ENCODE measurements at regions not wholly inside any gene's neighbourhood (a gene's known extent, or its start where the extent isn't known, plus 50 kb on each side); places are given as distances from the start of the nearest gene placed in this dataset.

- TF ChIP-seq EZH2phosphoT487 (IDR thresholded peaks at IDR 0.05; ENCODE audit: insufficient read depth, low read depth), result no peak
- TF ChIP-seq EZH2 (IDR thresholded peaks at IDR 0.05; ENCODE audit: insufficient read depth, poor library complexity, severe bottlenecking), result no peak
These were observed 181.5 kb downstream of the SLCO4C1 start for GRCh38 chr5:102114525-102115069.

All from GM23248 (cell line).